GM23338 (cell line): ENCODE measurements at regions not wholly inside any gene's neighbourhood (a gene's known extent, or its start where the extent isn't known, plus 50 kb on each side); places are given as distances from the start of the nearest gene placed in this dataset.

ENCODE experiments used
- CREB1 ChIP-seq: fragments of 250-450 bp; sonication (Bioruptor Pico); IDR thresholded peaks from 2 replicates; pipeline ENCODE4 v1.5.0; 2020; ENCODE audit warnings: low read depth, mild to moderate bottlenecking, moderate library complexity
- ETS1 ChIP-seq: IDR thresholded peaks from 2 replicates; pipeline ENCODE4 v1.6.1; 2016; ENCODE audit warnings: antibody characterized with exemption
- EZH2 ChIP-seq: fragments of 200-600 bp; sonication (generic); IDR thresholded peaks from one replicate; pipeline ENCODE4 v1.8.0; 2017; ENCODE audit warnings: antibody characterized with exemption, mild to moderate bottlenecking, low read depth; ENCODE audit not compliant: unreplicated experiment
- EZH2phosphoT487 ChIP-seq: fragments of 200-600 bp; sonication (generic); IDR thresholded peaks from one replicate; pipeline ENCODE4 v1.8.1; 2018; ENCODE audit warnings: antibody characterized with exemption; ENCODE audit not compliant: unreplicated experiment
- JUNB ChIP-seq: IDR thresholded peaks from one replicate; pipeline ENCODE4 v1.6.1; 2016; ENCODE audit warnings: antibody characterized with exemption; ENCODE audit not compliant: unreplicated experiment
- STAT1 ChIP-seq: IDR thresholded peaks from one replicate; pipeline ENCODE4 v1.6.1; 2016; ENCODE audit warnings: antibody characterized with exemption; ENCODE audit not compliant: unreplicated experiment
- ZNF114 ChIP-seq: fragments of 250-450 bp; sonication (Bioruptor Pico); IDR thresholded peaks from 2 replicates; pipeline ENCODE4 v1.5.0; 2020; ENCODE audit warnings: mild to moderate bottlenecking, moderate library complexity
- ZNF331 ChIP-seq: fragments of 250-450 bp; sonication (Bioruptor Pico); IDR thresholded peaks from 2 replicates; pipeline ENCODE4 v1.5.0; 2020; ENCODE audit warnings: low read depth, mild to moderate bottlenecking, moderate library complexity
- ZNF462 ChIP-seq: fragments of 250-450 bp; sonication (Bioruptor Pico); IDR thresholded peaks from 2 replicates; pipeline ENCODE4 v1.5.0; 2020; ENCODE audit warnings: mild to moderate bottlenecking, moderate library complexity

GRCh38 chr6:167209577-167209975 is 51.8 kb upstream of the GPR31 start (continued):
- TF ChIP-seq ZNF462 (CRISPR knock-in tag) (no peak), ETS1 (no peak), ZNF114 (no peak), STAT1 (no peak), ZNF331 (CRISPR knock-in tag) (no peak), CREB1 (no peak), EZH2phosphoT487 (no peak), EZH2 (no peak), JUNB (no peak)
